RKO (cell line): ENCODE measurements at regions not wholly inside any gene's neighbourhood (a gene's known extent, or its start where the extent isn't known, plus 50 kb on each side); places are given as distances from the start of the nearest gene placed in this dataset.
"Not testable (repeated sequence)": the region's sequence is repeated elsewhere in the genome, so short reads cannot be mapped to it uniquely, and the experiment has no call there.

ENCODE experiments used
- DNase-seq: peaks from one replicate; pipeline ENCODE4 v3.0.0-alpha.2; 2016; ENCODE audit warnings: low spot score

DNA sequence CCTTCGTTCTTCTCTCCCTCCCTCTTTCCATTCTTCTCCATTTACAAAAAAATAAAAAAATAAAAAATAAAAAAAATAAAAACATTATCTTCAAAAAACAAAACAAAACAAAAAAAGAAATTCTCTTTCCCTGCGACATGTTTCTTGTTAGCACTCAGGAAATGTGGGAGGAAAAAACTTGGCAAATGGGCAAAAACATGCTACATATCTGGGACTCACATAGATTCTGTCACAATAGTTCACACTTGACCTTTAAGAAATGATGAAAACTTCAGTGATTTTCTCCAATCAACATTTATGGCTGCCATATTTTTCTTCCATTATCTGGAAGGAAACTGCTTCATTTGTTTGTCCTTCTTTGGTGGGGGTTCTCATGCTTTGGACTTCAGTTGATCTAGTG, 109.3 kb downstream of the PRKAB2 start:
- DNase-seq: no peak

DNA sequence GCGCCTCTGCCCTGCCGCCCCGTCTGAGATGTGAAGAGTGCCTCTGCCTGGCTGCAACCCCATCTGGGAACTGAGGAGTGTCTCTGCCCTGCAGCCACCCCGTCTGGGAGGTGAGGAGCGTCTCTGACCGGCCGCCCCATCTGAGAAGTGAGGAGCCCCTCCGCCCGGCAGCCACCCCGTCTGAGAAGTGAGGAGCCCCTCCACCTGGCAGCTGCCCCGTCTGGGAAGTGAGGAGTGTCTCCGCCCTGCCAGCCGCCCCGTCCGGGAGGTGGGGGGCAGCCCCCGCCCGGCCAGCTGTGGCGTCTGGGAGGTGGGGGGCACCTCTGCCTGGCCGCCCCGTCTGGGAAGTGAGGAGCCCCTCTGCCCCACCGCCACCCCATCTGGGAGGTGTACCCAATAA, 110.4 kb downstream of the PRKAB2 start:
- DNase-seq: not testable (repeated sequence)

DNA sequence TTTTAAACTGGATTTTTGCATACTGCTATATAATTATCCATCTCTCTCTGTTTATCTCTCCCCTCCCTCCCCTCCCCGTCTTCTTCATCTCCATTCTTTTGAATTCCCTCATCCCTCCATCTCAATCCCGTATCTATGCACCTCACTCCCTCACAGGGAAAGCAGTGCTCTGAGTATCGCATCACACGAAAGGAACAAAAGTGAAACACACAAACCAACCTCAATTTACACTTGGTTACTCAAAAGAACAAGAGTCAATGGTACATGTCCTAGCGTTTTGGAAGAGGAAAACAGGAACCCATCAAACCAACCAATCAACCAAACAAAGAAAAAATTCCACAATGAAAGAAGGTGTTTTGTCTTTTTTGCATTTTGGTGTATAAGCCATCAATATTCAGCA, 115.1 kb downstream of the NBPF12 start:
- no peak for DNase-seq

DNA sequence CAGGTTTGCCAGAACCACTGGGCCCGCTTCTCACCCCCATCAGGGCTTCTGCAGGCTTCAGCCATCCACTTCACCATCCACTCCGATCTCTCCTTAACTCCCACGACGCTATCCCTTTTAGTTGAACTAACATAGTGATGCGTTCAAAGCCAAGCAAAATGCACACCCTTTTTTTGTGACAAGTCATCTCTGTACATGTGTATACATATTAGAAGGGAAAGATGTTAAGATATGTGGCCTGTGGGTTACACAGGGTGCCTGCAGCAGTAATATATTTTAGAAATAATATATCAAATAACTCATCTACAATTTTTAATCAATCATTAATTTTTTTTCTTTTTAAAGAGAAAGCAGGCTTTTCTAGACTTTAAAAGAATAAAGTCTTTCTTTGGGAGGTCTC, 114.6 kb downstream of the NBPF12 start:
- no peak for DNase-seq

DNA sequence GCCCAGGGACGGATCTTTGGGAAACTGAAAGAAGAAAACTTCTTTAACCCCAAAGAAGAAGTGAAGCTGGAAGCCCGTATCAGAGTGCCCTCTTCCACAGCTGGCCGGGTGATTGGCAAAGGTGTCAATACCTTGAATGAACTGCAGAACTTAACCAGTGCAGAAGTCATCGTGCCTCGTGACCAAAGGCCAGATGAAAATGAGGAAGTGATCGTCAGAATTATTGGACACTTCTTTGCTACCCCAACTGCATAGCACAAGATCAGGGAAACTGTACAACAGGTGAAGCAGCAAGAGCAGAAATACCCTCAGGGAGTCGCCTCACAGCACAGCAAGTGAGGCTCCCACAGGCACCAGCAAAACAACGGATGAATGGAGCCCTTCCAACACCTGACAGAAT, 114.0 kb downstream of the NBPF12 start:
- DNase-seq: no peak

DNA sequence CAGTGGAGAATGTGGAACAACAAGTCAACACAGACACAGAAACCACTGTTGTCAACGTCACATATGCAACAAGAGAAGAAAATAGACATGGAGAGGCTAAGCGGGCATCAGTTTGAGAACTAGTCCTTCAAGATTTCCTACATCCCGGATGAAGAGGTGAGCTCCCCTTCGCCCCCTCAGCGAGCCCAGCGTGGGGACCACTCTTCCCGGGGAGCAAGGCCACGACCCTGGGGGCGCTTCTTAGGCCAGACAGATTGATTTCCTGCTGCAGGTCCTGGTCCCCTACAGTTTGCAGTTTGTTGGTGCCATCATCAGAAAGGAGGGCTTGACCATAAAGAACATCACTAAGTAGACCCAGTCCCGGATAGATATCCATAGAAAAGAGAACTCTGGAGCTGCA, 113.0 kb downstream of the NBPF12 start:
- no peak for DNase-seq

DNA sequence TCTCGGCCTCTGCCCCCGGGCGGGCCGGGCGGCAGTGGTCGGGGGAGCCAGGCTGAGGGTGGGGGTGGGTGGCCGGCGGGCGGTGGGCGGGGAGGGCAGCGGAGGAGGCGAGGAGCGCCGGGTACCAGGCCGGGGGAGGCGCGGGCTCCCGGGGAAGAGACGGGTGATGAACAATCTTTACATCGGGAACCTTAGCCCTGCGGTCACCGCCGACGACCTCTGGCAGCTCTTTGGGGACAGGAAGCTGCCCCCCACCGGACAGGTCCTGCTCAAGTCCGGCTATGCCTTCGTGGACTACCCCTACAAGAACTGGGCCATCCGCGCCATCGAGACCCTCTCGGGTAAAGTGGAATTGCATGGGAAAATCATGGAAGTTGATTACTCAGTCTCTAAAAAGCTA, 112.5 kb downstream of the NBPF12 start:
- no peak for DNase-seq

DNA sequence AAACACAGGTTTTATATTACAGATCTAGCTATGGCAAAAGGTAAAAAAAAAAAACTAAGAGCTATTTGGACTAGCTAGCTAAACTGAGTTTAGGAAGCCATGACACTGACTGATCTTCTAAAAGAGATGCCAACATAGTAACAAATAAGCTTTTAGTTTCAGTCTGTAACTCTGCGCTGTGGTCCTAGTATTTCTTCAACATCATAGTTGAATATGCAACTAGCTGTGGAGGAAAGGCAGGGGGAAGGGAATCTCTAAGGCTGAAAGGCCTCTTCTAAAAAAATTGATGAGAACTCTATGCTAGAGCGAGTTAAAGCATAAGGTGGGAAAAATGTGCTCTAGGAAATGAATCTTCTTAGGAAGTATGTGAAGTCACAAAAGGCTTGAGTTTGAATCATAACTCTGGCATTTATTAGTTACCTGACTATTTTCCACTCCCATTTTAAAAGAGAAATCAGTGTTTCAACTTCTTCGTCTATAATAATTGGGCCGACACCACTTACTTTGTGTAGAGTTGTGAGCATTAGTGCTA, 108.8 kb downstream of the NBPF12 start:
- not testable (repeated sequence) for DNase-seq

DNA sequence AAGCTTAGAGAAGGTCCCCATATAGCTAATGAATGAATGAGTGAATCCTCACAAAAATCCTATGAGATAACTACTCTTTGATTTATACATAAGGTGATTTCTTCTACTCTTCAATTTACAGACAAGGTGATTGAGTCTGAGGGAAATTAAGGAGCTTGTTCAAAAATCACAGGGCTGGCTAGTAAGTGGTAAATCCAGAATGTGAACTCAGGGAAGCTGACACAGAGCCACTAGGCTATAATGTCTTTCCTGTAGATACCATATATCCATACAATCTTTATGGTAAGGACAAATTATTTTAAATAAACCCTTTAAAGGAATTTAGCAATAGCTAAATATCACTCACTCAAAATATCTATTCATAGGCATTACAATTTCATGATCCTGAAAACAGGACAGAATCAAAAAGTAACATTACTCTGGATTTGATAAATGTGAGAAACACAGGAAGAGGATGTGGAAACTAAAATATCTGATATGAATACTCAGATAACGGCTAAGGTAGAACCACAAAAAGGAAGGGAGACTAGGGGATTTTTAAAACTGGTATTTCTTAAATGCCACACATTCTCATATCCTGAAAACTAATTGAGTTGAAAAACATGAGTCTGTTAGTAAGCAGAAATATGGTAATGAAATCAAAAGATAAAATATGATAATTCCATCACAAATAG, 108.2 kb downstream of the NBPF12 start:
- no peak for DNase-seq
